GM19324 (cell line): ENCODE measurements at regions not wholly inside any gene's neighbourhood (a gene's known extent, or its start where the extent isn't known, plus 50 kb on each side); places are given as distances from the start of the nearest gene placed in this dataset.

ENCODE experiments used
- ATAC-seq: cut with Tn5 transposase; IDR thresholded peaks from one replicate; pipeline ENCODE4 v1.9.1; 2021; ENCODE audit warnings: mild to moderate bottlenecking, moderate library complexity; ENCODE audit not compliant: unreplicated experiment, low FRiP score

DNA sequence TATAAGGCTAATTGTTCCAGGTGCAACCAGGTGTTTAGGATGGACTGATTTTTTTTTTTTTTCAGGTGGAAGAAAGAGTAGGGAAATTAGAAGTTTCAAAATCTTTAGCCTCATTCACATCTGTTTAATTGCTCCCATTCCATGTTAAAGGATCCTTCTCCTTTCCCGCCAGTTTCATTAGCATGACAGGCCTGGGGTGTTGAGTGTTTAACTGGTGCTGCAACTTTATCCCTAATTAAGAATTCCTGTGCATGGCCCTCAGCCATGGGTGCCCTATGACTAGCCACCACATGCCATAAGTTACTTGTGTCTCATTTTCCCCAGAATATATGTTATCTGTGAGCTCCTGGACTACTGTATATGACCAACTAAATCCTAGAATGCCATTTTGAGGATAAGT lies 501.4 kb downstream of the NSUN3 start:
- ATAC-seq: no peak

DNA sequence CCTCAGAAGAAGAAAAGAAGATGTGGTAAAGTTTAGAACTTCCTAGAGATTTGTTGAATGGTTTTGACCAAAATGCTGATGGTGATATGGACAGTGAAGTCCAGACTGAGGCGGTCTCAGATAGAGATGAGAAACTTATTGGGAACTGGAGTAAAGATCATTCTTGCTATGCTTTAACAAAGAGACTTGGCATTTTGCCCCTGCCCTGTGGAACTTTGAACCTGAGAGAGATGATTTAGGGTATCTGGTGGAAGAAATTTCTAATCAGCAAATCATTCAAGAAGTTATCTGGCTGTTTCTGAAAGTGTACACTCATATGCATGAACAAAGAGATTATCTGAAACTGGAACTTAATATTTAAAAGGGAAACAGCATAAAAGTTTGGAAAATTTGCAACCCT lies 505.2 kb downstream of the NSUN3 start:
- ATAC-seq: no peak

DNA sequence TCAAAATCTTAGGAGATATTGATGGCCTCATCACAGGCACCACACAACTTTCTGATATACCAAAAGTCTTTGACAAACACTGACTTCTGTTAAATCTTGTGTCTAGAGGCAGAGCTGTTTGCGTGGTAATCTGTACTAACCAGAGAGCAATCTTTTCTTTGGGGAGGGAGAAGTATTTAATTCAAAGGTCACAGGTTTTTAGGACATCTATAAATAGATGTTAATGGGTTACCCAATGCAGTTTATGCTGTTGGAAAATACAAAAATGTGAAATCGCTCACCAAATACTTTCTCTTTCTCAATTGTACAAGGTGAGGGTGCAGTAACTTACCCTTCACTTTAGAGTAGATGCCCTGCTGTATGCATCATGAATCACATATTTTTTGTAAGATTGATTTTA lies 510.5 kb downstream of the NSUN3 start:
- ATAC-seq: no peak

DNA sequence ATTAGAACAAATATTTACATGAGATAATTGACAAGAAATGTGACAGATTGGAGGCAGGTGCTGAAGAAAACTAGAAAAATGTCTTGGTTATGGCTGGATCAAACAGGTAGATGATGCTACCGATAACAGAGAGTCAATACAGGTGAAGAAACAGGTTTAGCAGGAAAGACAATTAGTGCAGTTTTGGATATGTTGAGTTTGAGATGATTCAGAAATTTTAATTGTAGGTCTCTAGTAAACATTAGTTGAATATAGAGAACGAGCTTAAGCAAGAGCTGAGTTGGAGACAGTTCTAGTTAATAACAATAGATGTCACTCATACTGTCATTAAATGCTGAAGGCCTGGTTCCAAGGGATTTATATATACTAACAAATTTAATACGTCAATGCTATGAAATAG lies 524.4 kb downstream of the NSUN3 start:
- no peak for ATAC-seq

DNA sequence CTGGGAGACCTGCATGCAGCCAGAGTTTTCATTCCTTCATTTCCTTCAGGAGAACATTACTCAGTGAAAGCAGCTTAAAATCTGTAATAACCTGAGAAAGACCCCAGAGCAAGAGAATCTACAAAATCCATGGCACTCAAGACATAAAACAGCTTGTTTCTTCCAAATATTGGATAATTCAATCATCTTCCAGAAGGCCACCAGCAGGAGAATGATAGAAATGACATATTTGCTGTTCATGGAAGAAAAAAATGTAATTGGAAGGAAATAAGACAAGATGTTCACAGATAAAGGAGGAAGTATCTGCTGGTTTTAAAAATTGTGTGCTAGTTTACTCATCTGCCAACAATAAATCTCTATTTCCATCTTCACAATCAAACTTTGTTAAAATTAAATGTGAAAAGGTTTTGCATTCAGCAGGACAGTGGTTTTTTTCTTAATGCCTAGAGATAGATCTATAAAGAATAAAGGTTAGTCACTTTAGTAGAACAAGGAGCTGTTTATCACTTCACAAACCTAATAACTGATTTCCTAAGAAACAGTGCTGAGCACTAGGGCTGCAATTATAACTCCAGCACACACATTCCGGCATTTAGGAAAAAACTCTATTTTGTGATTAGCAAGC lies 530.8 kb downstream of the NSUN3 start:
- ATAC-seq: no peak

DNA sequence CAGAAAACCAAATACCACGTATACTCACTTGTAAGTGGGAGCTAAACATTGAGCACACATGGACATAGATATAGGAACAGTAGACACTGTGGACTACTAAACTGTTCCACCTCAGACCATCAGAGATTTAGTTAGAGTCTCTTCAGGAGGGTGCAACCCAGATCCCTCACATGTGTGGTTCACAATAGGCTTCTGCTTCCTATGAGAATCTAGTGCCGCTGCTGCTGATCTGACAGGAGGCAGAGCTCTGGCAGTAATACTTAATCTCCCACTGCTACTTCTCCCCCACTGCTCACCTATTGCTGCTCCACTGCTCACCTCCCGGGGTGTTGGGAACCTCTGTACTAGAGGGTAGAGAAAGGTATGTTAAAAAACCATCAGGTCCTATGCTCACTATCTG lies 533.3 kb downstream of the NSUN3 start:
- no peak for ATAC-seq

DNA sequence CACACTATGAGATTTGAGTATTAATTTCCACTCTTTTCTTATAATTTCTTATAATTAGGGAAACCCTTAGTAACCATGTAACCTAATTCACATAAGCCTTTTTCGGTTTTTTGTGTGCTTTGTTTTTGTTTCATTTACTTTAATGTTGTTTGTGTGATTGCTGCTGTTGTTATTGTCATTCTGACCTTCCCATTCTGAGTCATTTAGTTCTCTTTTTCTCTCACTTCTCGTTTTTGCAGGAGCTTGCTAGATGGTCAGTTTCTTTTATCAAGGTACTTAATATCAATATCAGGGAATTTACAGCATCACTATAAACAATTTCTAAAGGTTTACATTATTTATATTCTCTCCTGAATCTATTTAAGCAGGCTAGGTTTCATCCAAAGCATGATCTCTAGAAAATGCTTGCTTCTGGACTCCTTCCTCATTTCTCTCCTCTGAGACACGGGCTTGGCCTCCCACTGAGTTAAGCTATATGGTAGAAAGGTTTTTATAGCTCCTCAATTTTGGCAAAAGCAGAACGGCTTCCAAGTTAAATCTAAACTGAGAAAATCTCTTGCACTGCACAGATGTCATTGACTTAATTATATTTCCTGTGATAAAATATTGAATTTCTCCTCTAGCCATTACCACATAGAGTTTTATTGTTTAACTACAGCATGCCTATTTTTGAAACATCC lies 534.2 kb downstream of the NSUN3 start:
- no peak for ATAC-seq

DNA sequence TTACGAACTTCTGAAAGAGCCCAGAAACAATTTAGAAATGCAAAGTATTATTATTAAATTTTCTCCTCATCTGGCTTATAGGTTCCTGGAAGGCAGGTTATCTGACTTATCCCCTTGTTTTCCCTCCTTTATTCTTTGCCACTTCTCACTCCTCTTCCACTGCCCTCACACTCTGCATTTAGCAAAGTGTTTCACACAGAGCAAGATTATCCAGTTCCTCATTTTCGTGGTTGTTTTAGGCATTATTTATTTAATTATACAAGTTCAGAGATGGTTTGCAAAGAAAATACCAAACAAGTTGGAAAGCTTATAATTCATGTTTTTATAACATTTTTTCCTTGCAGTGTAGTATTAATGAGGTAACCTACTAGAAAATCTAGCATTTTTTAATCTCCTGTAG lies 544.9 kb downstream of the NSUN3 start:
- no peak for ATAC-seq

DNA sequence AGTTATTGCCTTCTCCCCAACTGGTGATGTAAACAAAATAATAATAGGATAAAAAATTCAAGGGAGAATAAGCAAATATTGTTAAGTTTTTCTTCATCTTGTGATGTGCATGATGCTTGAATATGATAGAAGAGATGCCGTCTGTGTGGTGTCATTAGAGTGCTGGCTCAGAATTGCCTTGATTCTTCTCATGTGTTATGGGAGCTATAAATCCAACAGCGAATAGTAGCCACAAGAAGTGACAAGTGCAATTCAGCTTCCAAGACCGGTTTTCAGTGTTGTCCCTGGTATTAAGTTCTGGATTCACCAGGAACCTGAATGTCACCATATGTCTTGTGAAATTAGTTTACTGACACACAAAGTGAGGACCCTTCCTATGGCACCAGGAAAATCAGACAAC lies 547.0 kb downstream of the NSUN3 start:
- no peak for ATAC-seq

DNA sequence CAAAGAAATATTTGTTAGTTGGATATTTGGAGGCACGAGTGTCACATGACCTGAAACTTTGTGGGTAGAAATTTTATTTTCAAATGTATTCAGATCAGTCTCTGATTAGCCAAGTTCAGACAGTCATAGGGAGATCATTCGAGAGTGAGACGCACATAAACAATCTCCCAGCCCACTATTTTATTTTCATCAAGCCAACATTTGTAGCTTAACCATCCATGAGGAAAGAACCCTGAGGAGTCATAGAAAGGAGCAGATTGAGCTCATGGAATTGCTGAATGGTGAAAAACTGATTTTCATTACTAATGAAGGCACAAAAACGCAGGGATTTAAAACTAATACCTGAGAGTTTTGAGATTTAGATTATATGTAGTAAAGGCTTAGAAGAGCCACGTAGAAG lies 548.7 kb downstream of the NSUN3 start:
- ATAC-seq: no peak

DNA sequence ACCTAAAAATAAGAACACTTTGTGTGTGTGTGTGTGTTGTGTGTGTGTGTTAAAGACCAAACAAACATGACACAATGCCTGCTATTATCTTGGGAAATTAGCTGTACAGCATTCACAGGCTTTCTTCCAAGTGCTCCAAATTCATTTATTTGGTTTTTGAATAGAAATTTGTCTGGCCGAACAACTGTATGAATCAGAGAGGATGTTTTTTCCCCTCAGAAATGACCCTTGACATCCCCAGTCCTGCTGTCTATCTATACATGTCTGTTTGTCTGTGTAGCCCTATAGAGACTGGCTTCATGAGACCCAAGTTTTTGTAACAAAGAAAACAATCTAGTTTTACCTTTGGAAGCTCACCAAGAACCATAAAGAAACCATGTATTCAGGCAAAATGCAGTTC lies 549.8 kb downstream of the NSUN3 start:
- no peak for ATAC-seq

DNA sequence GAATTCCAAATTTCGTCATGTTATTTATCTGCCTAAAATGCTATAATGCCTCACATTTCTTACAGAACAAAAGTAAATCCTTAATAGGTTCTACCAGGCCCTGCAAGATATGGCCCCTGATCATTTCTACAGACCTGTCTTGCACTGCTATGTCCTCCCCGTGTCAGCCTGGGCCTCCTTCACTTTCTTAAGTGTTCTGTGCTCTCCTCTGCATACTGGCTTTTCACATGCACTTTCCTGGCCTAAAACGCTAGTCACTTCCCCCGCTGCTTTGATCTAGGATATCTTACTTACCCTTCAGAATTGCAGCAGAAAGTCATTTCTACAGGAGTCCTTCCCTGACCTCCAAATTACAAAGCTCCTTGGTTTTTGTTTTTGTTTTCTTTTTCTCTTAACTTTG lies 551.3 kb downstream of the NSUN3 start:
- ATAC-seq: no peak

DNA sequence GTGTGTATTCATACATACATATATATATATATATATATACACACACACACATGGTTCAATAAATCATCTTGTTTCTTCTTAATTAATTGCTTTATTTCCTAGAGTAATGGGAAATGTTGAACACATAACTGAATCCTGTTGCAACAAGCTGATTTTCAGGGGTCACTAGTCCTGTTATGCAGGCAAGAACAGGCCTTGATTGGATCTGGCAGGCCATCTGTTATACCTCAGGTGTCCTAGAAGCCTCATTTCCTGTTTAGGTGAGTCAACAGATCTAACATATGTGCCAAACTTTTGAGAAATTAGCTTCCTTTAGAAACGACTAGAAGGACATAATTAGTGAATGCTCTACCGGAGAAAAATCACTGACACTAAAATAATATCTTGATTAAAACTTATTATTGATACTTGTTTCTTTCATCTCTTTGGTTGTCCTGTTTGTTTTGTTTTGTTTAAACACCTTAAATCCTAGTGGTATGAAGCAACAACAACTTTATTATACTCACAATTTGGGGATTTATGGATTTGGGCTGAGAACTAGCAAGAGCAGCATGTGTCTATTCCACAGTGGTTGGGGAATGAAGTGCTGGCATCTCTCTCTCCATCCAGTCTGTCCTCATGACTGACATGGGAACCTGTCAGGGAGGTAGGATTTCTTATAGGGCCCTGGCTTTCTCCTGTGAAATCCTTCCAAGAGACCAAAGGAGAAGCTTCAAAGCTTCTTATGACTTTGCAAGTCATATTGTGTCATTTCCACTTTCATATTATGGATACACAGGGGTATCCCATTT lies 552.6 kb downstream of the NSUN3 start:
- ATAC-seq: no peak

DNA sequence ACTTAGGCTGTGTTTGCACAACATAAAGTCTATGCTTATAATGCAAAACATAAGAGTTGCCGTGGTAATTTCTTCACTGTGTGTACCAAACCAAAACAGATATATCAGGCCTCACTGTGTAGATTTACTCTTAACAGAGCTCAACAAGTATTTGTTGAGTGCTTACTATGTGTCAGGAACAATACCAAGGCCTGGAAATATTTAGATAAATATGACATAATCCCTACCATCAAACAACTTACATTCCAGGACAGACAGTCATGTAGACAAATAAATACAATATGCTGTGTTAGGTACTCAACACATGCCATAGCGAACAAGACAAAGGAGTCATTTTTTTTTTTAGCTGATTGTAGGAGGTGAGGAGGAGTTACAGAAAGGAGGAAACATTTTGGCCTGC lies 554.0 kb downstream of the NSUN3 start:
- no peak for ATAC-seq

DNA sequence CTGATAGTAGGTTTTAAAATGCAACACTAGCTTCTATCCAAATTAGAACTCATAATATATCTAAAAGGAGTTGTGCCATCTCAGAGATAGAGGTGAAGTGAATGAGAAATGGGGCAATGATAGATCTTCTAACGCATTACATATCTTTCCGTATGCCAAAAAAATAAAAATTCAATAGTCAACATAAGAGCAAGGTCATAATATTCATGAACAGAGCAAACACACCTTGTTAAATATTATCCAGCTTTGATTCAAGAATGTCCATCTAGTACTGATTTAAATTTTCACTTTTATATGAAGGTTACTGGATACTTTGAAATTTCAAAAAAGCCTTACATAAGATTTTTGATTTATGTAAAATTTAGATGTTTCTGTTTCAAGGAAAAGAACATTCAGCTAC lies 554.5 kb downstream of the NSUN3 start:
- no peak for ATAC-seq

DNA sequence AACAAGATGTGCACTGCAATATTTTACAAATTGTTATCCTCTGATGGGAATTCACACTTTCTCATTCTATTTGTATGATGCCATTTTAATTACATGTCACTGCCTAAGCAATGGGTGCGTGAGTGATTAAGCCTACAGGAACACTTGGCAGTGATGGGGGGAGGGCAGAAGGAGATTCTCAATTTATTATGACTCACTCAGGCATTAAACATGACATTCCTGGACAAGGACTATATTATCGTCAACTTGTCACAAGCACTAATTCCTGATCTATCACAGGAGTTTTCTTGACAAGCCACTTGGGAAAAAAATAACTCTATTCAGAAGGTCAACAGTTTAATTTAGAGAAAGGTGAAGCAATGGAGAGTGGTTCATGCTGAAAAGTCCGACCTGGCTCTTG lies 556.8 kb downstream of the NSUN3 start:
- no peak for ATAC-seq

DNA sequence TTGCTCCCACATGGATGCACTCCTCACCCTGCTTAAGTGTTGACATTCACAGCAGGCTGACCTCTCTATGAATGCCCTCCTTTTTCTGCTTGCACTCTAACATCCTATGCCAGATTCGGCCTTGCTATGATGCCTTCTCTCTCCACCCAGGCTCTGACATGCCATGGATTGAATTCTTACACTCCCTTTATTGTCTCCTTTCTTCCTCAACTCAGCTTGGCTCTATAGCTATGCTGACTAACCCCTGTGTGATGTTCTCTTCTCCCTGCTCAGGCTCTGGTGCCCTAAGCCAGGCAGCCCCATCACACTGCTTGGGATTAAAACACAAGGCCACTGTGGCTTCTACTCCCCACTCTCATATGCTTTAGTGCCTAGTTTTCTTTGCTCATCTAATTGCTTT lies 563.7 kb downstream of the NSUN3 start:
- no peak for ATAC-seq

DNA sequence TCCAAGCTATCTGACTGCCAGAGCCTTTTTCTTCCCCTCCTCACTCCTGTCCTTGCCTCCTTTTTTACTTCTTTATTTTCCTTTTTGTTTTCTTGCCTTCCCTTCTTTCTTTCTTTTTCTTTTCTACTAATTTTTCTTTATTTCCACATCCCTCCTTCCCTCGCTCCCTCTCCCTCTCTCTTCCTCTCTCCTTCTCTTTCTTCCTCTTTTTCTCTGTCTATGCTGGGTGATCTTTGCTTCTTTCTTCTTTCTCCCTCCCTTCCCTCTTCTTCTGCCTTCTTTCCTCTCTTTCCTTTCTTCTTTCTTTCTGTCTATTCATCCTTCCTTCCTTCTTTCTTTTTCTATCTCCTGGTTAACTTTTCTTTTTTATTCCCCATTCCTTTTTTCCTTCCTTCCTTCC lies 564.8 kb downstream of the NSUN3 start:
- ATAC-seq: no peak

DNA sequence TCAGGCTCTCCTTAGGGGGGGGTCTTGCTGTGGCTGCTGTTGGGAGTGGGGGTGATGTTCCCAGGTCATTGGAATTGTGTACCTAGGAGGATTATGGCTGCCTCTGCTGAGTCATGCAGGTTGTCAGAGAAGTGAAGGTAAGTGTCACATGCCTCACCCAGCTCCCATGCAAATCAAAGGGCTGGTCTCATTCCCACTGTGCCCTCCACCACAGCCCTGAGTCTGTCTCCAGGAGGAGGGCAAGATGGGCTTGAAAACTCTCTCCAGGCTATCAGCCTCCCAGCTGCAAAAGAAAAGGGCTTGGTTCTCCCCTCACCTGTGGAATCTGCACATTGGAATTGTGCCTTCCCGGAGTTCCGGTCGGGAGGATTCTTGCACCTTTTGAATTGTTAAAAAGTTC lies 580.5 kb downstream of the NSUN3 start:
- no peak for ATAC-seq

DNA sequence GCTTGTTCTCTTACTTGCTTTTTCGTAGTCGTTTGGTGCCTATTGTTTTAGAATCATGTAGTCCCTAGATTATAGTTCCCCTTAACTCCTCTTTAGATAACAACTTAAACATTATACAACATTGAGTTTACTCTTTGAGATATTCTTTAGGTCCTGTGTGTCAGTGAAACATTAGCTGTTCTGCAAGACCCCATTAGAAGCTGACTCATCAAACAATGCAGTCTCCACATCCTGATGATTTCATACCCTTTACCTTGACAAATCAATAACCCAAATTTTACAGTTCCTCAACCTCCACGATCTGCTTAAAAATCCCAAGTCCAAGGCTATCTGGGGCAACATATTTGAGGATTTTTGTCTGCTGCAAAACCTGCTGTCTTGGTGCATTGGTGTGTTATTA lies 582.9 kb downstream of the NSUN3 start:
- ATAC-seq: no peak

DNA sequence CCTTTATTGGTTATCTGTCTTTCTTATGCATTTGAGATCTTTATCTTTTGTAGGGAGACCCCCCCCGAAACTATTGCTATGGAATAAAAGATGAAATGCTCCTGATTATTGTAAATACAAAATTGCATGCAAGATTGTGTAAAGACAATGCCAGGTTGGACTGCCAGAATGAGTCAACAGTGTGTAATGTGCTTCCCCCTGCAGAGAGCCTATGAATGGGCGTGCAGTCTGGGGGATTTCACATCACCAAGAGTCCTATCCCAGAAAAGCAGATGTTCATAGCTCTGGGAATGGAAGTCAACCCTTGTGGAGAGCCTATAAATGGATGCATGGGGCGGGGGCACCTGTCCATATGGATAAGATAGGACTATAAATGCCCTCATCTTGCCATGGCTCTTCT lies 584.3 kb downstream of the NSUN3 start:
- ATAC-seq: no peak
